Right lobe of liver (tissue), 6 donors: ENCODE measurements at regions not wholly inside any gene's neighbourhood (a gene's known extent, or its start where the extent isn't known, plus 50 kb on each side); places are given as distances from the start of the nearest gene placed in this dataset.

Experiments
- ATAC-seq, 4 donors: fragments of 200-7000 bp; cut with Tn5 transposase; one replicate each; pipeline ENCODE4 v1.9.1; 2020; ENCODE audit warnings: mild to moderate bottlenecking in 4 of 4, moderate library complexity in 4 of 4
- DNase-seq, 3 donors: peaks; one replicate each; pipeline ENCODE4 v3.0.0-alpha.2; 2020
- H3K27ac ChIP-seq, 3 donors: fragments of 200-600 bp; one replicate each; pipeline ENCODE4 v1.8.0; 2022
- H3K27me3 ChIP-seq, 2 donors: fragments of 200-600 bp; one replicate each; pipeline ENCODE4 v1.8.0; 2022
- H3K36me3 ChIP-seq, 4 donors: fragments of 200-600 bp; sonication (generic) in 1 of 4; one replicate each; pipeline versions ENCODE4 v1.5.1 to v1.8.0; 2017 to 2022; ENCODE audit warnings: control low read depth in 1 of 4
- H3K4me1 ChIP-seq, 4 donors: fragments of 200-600 bp; sonication (generic) in 1 of 4; one replicate each; pipeline versions ENCODE4 v1.5.1 to v1.8.0; 2017 to 2022; ENCODE audit warnings: control low read depth in 1 of 4
- H3K4me3 ChIP-seq, 3 donors: fragments of 200-600 bp; one replicate each; pipeline ENCODE4 v1.8.0; 2022
- H3K9me3 ChIP-seq, 4 donors: fragments of 200-600 bp; sonication (generic) in 1 of 4; one replicate each; pipeline versions ENCODE4 v1.5.1 to v1.8.0; 2017 to 2022; ENCODE audit warnings: control low read depth in 1 of 4
- POLR2A ChIP-seq: fragments of 450-650 bp; IDR thresholded peaks from one replicate; pipeline ENCODE4 v1.6.1; 2017; ENCODE audit warnings: antibody characterized with exemption, mild to moderate bottlenecking
- whole genome bisulfite sequencing: methylation state at CpG from one replicate; pipeline ENCODE4 v1.1.6; 2018; ENCODE audit warnings: low coverage, low lambda C conversion rate; ENCODE audit not compliant: insufficient coverage; ENCODE audit errors: missing lambda C conversion rate; 5-methylcytosine and 5-hydroxymethylcytosine counted together
- intact Hi-C, 2 donors: fragments of 100-400 bp; cut with DNase I; formaldehyde crosslinking; loops; one replicate each; pipeline versions ENCODE4 v1.11.2 to v1.14.1; 2022
- TF ChIP-seq, protein P1 (sequence below), 4 donors: fragments of 200-600 bp in 3 of 4; fragments of 450-650 bp in 1 of 4; IDR thresholded peaks; one replicate each; pipeline versions ENCODE4 v1.5.1 to v1.8.0; 2016 to 2022; ENCODE audit warnings: antibody characterized with exemption in 4 of 4, mild to moderate bottlenecking in 2 of 4
- donor health status: DM: no; HTN: yes; CAD: no.
- donor health status: DM: no; HTN: no; CAD: no.
- donor health status: DM: no; HTN: no; CAD: no.
- donor health status: DM: no; HTN: yes; CAD: no.
- donor health status: DM: no; HTN: yes; CAD: no.

DNA sequence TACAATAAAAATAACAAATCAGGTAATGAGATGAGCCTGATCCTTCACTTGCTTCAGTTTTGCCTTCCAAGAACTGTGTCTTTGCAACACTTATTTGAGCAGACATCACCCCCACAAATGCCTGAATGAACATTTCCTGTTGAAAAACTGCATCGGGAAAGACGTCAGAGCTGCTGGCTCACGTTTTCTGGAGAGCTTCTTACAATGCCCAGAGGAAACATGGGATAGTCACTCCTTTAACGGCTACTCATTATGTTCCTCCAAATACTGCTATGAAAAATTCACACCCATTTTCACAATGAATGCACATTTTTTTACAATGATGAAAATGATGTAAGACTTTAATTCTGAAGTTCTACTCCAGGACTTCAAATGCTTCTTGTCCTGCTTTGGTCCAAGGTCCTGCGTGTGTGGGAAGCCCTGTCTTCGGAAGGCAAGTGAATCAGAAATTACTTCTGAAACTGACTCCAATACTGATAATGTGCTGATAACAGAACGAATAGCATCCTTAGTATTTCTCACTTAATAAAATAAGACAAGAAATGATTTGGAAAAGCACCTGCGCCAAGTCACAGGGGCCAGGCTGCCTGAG lies 238.0 kb downstream of the ANKRD60 start:
- intact Hi-C loops: no loop called here
- 36% methylated on average over 8 of the region's 8 CpGs for WGBS
- H3K27me3 ChIP-seq: no peaks in the 10 kb centered on the region
- TF ChIP-seq, protein P1, sequence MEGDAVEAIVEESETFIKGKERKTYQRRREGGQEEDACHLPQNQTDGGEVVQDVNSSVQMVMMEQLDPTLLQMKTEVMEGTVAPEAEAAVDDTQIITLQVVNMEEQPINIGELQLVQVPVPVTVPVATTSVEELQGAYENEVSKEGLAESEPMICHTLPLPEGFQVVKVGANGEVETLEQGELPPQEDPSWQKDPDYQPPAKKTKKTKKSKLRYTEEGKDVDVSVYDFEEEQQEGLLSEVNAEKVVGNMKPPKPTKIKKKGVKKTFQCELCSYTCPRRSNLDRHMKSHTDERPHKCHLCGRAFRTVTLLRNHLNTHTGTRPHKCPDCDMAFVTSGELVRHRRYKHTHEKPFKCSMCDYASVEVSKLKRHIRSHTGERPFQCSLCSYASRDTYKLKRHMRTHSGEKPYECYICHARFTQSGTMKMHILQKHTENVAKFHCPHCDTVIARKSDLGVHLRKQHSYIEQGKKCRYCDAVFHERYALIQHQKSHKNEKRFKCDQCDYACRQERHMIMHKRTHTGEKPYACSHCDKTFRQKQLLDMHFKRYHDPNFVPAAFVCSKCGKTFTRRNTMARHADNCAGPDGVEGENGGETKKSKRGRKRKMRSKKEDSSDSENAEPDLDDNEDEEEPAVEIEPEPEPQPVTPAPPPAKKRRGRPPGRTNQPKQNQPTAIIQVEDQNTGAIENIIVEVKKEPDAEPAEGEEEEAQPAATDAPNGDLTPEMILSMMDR (IDR thresholded peaks at IDR 0.05): no peak
- no peak for TF ChIP-seq POLR2A
- peak in 1 of 4 donors; percentile 61 for ATAC-seq
- no peak overlapping the region for H3K27ac ChIP-seq
- no peaks in the 10 kb centered on the region for H3K9me3 ChIP-seq
- DNase-seq: no peak
- no peaks in the 10 kb centered on the region for H3K4me1 ChIP-seq
- no peak overlapping the region for H3K4me3 ChIP-seq
- no peaks in the 10 kb centered on the region for H3K36me3 ChIP-seq

DNA sequence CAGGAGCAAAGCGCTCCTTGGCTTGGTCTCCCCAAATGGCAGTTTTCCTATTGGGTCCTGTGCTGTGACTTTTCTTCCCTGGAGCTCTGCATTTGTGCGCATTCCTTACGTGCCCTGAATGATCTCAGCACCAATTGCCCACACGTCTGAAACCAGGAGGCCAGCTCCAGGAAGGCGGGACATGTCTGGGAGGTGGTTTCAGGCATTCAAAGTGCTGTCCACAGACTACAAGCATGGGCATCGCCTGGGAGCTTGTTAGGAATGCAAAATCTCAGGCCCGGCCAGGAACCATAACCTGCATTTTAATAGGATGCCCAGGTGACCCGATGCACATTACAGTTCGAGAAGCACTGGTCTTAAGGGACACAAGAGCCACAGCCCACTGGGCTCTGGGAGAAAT lies 239.6 kb downstream of the ANKRD60 start:
- TF ChIP-seq, protein P1 (IDR thresholded peaks at IDR 0.05): no peak
- TF ChIP-seq POLR2A: no peak
- ATAC-seq (no peak), DNase-seq (no peak)
- WGBS: 62% methylated on average over 6 of the region's 9 CpGs
- Histone ChIP-seq H3K9me3 (no peaks in the 10 kb centered on the region), H3K4me3 (no peak overlapping the region), H3K36me3 (no peaks in the 10 kb centered on the region), H3K4me1 (no peaks in the 10 kb centered on the region), H3K27me3 (no peaks in the 10 kb centered on the region), H3K27ac (no peak overlapping the region)
- intact Hi-C loops: no loop called here

DNA sequence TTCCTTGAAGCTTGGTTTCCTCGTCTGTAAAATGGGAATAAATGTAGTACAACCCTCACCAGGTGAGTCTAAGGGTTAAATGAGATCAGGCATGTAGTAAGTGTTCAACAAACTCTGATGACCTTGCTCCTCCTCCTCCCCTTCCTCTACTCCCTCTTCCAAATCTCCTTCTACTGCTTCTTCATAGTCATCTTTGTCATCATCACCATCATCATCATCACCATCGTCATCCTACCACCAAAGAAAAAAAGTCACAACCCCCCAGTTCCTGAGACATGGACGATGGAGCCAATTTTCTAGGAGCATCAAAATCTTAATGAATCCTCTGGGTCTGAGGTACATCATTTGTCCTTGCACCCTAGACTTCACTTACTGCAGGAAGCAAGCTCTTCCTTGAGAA lies 240.0 kb downstream of the ANKRD60 start:
- DNase-seq (no peak), ATAC-seq (no peak)
- 53% methylated on average over 3 of the region's 3 CpGs for WGBS
- intact Hi-C loops: no loop called here
- Histone ChIP-seq H3K4me1 (no peaks in the 10 kb centered on the region), H3K36me3 (no peaks in the 10 kb centered on the region), H3K4me3 (no peak overlapping the region), H3K27me3 (no peaks in the 10 kb centered on the region), H3K9me3 (no peaks in the 10 kb centered on the region), H3K27ac (no peak overlapping the region)
- TF ChIP-seq POLR2A: no peak
- TF ChIP-seq, protein P1 (IDR thresholded peaks at IDR 0.05): no peak

DNA sequence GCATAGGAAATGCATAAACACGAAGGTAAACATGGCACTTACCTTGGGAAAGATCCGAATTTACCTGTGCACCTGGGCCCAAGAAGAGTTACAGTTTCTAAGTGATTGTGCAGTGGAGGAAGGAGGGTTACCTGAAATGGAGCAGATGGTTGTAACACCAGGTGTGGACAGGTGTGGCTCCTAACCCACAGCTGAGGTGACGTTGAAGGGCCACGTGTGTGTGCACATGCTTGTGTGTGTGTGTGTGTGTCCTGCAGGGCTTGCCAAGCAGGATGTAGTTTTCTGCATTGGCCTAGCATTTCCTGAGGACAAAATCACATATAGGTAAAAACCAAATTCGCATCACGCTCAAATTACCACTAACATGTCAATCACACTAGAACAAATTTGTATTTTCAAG lies 240.8 kb downstream of the ANKRD60 start:
- DNase-seq (no peak), ATAC-seq (no peak)
- TF ChIP-seq, protein P1 (IDR thresholded peaks at IDR 0.05): no peak
- no peak for TF ChIP-seq POLR2A
- intact Hi-C loops: no loop called here
- H3K27ac ChIP-seq: no peak overlapping the region
- H3K36me3 ChIP-seq: no peaks in the 10 kb centered on the region
- H3K4me1 ChIP-seq: no peaks in the 10 kb centered on the region
- no peaks in the 10 kb centered on the region for H3K27me3 ChIP-seq
- H3K9me3 ChIP-seq: no peaks in the 10 kb centered on the region
- H3K4me3 ChIP-seq: no peak overlapping the region
- WGBS: 35% methylated on average over 3 of the region's 6 CpGs

- no peaks in the 10 kb centered on the region for H3K4me1 ChIP-seq
- no peak overlapping the region for H3K4me3 ChIP-seq
- intact Hi-C loops: no loop called here
- H3K36me3 ChIP-seq: no peaks in the 10 kb centered on the region
- no peak for ATAC-seq
- WGBS: 52% methylated on average over 5 of the region's 6 CpGs
- no peak overlapping the region for H3K27ac ChIP-seq
- TF ChIP-seq, protein P1 (IDR thresholded peaks at IDR 0.05): no peak
- TF ChIP-seq POLR2A: no peak
- DNase-seq: no peak
- no peaks in the 10 kb centered on the region for H3K27me3 ChIP-seq
- H3K9me3 ChIP-seq: no peaks in the 10 kb centered on the region
Measured at GRCh38 chr20:57986666-57987065, 241.8 kb downstream of the ANKRD60 start.
